AG04449 (cell line): ENCODE measurements at regions not wholly inside any gene's neighbourhood (a gene's known extent, or its start where the extent isn't known, plus 50 kb on each side); places are given as distances from the start of the nearest gene placed in this dataset.

Source experiments
- CTCF ChIA-PET: fragments of 350-600 bp; formaldehyde crosslinking; extraction: SDS; loops from one replicate; lab custom pipeline; 2021; ENCODE audit warnings: antibody characterized with exemption; lab: Yijun Ruan, JAX
- POLR2A ChIA-PET: fragments of 400-600, 350-600 bp; formaldehyde crosslinking; extraction: SDS; loops from one replicate; lab custom pipeline; 2020; ENCODE audit warnings: antibody characterized with exemption, inconsistent platforms; lab: Yijun Ruan, JAX
- DNase-seq: peaks from one replicate; pipeline ENCODE4 v3.0.0-alpha.2; 2010; ENCODE audit warnings: low read depth, low spot score
- H3K4me3 ChIP-seq: 2 replicates; pipeline ENCODE4 v1.5.1; 2011; ENCODE audit warnings: low read depth, mild to moderate bottlenecking, control low read depth, low read length
- TF ChIP-seq, protein P1 (sequence below): IDR thresholded peaks from one replicate; pipeline ENCODE4 v1.5.1; 2011; ENCODE audit warnings: mild to moderate bottlenecking, moderate library complexity, low read length, control low read depth, inconsistent platforms; ENCODE audit not compliant: insufficient read depth; ENCODE audit errors: missing control alignments

DNA sequence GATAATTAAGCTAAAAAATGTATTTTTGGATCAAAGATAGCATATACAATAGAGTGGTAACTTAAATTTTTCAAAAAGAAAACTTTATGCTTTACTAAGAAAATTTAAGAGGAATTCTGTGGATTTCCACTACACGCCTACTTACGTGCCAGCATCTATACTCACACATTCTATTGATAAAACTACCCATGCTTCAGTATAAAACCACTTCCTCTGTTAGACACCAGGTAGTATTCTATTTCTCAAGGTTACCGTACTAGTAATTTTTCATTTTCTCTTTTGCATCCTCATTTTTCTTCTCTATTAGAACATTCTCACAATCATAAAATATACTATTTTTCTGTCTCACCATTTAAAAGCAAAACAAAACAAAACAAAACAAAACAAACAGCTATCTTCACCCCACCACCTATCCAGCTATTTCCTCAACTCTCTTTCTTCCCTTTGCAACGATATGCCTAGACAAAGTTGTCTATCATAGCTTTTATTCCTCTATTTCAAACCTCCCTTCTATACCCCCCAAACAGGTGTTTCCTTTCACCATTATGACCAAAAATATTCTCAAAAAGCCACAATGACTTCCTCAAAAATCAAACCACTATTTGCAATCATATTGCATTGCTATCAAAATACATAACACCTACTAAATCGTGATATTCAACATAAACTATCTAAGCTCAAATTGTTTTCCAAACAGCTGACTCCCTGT, 1652.0 kb downstream of the MRPL39 start:
- POLR2A ChIA-PET = no interaction called here
- no peak for DNase-seq
- TF ChIP-seq, protein P1, sequence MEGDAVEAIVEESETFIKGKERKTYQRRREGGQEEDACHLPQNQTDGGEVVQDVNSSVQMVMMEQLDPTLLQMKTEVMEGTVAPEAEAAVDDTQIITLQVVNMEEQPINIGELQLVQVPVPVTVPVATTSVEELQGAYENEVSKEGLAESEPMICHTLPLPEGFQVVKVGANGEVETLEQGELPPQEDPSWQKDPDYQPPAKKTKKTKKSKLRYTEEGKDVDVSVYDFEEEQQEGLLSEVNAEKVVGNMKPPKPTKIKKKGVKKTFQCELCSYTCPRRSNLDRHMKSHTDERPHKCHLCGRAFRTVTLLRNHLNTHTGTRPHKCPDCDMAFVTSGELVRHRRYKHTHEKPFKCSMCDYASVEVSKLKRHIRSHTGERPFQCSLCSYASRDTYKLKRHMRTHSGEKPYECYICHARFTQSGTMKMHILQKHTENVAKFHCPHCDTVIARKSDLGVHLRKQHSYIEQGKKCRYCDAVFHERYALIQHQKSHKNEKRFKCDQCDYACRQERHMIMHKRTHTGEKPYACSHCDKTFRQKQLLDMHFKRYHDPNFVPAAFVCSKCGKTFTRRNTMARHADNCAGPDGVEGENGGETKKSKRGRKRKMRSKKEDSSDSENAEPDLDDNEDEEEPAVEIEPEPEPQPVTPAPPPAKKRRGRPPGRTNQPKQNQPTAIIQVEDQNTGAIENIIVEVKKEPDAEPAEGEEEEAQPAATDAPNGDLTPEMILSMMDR = no peak
- CTCF ChIA-PET = interaction anchor here (1.3 kb wide), 2 partner anchors 14 to 19 kb away, joined by 4 to 5 read pairs; no protein-coding TSS in a partner anchor
- H3K4me3 ChIP-seq = no peak overlapping the region

DNA sequence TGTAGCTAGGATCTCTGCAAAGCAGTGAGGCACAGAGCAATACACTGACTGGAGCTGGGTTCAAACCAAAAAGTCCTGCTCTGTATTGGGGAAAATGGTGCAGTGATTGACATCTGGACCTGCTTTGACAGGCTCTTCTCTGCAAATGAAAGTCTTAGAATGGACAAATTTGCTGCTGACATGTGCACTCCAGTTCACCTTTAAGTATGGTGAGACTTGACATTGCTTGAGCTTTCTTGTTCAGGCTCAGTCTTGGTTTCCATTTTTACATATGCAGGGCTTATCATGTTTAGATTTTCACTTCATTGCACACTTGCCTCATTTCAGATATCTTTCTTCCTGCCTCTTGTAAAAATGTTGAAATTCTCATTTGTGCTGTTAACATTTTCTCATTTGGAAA, 1655.0 kb downstream of the MRPL39 start:
- H3K4me3 ChIP-seq = no peak overlapping the region
- CTCF ChIA-PET = interaction anchor here (0.9 to 1.4 kb wide), 2 partner anchors 16 to 124 kb away, joined by 3 to 5 read pairs; no protein-coding TSS in a partner anchor
- TF ChIP-seq, protein P1 = no peak
- no peak for DNase-seq
- POLR2A ChIA-PET = no interaction called here

DNA sequence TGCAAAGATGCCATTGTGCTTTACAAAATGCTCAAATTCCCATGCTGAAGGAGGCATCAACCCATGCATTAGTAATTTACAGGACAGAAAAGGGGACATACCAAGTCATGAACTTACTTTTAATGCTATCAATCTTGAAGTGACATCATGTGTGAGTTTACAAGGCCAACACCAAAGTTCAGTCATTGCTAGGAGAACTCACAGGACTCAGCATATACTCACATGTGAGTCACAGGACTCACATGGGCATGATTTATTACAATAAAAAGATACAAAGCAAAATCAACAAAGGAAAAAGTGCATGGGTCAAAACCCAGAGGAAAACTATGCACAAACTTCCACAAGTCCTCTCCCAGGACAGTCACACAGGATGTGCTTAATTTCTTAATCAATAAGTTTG, 1656.0 kb downstream of the MRPL39 start:
- no peak overlapping the region for H3K4me3 ChIP-seq
- ChIA-PET CTCF (no interaction called here), POLR2A (no interaction called here)
- TF ChIP-seq, protein P1 = no peak
- DNase-seq = no peak

DNA sequence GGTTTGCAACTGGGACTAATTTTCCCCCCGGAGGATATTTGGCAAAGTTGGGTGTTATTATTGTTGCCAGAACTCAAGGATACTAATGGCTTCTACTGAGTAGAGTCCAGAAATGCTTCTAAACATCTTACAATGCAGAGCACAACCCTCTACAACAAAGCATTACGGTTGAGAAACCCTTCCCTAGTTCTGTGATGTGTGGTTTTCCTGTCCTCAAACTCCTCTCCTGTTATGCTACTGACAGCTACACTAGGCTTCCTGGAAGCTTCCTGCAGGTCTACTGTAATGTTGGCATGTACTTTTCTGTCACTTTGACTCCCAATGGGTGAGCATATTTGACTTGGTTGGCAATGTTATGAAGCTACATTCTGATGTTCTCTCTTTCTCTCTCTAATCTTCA, 1656.9 kb downstream of the MRPL39 start:
- TF ChIP-seq, protein P1 = no peak
- CTCF ChIA-PET = interaction anchor here (0.8 to 2.4 kb wide), 2 partner anchors 14 to 18 kb away, joined by 3 to 11 read pairs; no protein-coding TSS in a partner anchor
- H3K4me3 ChIP-seq = no peak overlapping the region
- POLR2A ChIA-PET = no interaction called here
- DNase-seq = no peak

DNA sequence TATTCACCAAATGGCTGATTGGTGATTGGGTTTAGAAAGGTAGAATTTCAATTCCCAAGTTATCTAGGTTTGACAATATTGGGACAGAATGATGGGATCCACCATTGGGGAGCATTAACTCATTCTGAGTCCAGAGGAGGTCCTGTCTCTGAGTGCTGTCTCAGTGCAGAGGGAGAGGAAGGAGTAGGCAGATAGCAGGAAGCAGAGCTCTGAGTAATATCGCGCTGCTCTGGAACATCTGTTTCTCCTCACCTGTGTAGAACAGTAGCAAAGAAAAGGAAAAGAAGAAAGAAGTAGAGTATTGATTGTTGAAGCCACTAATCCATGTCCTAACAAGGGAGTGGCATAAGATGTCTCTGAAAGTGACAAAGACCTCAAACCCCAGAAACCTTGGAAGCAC, 1657.8 kb downstream of the MRPL39 start:
- TF ChIP-seq, protein P1 = no peak
- POLR2A ChIA-PET = no interaction called here
- CTCF ChIA-PET = interaction anchor here (2.4 kb wide), 1 partner anchor 13 kb away, joined by 11 read pairs; no protein-coding TSS in a partner anchor
- no peak overlapping the region for H3K4me3 ChIP-seq
- no peak for DNase-seq

DNA sequence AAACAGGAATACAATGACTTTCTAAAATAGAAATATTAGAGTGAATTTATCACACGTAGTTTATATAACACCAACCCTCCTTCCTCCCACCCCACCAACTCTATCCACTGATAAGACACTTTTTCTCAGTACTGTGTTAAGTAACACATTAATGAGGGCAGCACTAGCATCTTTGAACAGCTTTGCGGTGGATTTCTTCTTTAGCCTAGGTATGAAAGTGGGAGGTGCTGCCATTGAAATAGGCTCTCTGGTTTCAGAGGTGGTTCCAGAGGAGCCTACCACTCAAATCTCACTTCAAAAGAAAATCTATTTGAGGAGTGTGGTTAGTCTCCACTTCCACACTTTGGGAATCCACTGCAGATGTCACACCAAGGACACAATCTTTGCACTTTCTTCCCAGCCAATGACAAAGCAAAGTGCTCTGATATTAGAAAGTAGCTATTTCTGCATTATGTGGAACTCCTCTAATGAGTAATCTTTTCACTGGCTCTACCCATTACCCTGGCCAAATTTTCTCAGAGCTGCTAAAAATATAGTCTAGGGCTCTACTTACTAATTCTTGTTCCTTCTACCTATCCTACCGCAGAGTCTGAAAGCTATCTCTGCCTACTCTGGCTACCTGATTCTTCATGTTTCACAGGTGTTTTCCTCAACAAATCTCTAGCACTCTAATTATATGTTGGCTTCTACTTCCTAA, 1667.8 kb downstream of the MRPL39 start:
- ChIA-PET CTCF (interaction anchor here (0.9 kb wide), 1 partner anchor 9 kb away, joined by 3 read pairs; no protein-coding TSS in a partner anchor), POLR2A (no interaction called here)
- no peak for DNase-seq
- TF ChIP-seq, protein P1 = no peak
- H3K4me3 ChIP-seq = no peak overlapping the region
